HEK293T (cell line): ENCODE measurements at regions not wholly inside any gene's neighbourhood (a gene's known extent, or its start where the extent isn't known, plus 50 kb on each side); places are given as distances from the start of the nearest gene placed in this dataset.

Experiments
- BHLHE40 ChIP-seq: fragments of 450-650 bp; IDR thresholded peaks from 2 replicates; pipeline ENCODE4 v1.6.1; 2016; ENCODE audit warnings: mild to moderate bottlenecking, moderate library complexity, borderline replicate concordance
- CTBP1 ChIP-seq: fragments of 450-650 bp; IDR thresholded peaks from 2 replicates; pipeline ENCODE4 v1.6.1; 2016; ENCODE audit warnings: borderline replicate concordance
- ELF4 ChIP-seq: fragments of 450-650 bp; IDR thresholded peaks from 2 replicates; pipeline ENCODE4 v1.6.1; 2017; ENCODE audit warnings: antibody characterized with exemption
- FOXA1 ChIP-seq: fragments of 450-650 bp; IDR thresholded peaks from 2 replicates; pipeline ENCODE4 v1.6.1; 2016; ENCODE audit warnings: mild to moderate bottlenecking
- FOXK2 ChIP-seq: fragments of 450-650 bp; IDR thresholded peaks from 2 replicates; pipeline ENCODE4 v1.6.1; 2016; ENCODE audit warnings: mild to moderate bottlenecking
- FOXM1 ChIP-seq: fragments of 450-650 bp; IDR thresholded peaks from 2 replicates; pipeline ENCODE4 v1.6.1; 2017; ENCODE audit warnings: mild to moderate bottlenecking, borderline replicate concordance
- HDGF ChIP-seq: fragments of 450-650 bp; IDR thresholded peaks from 2 replicates; pipeline ENCODE4 v1.6.1; 2017; ENCODE audit warnings: antibody characterized with exemption, borderline replicate concordance
- LEF1 ChIP-seq: fragments of 450-650 bp; IDR thresholded peaks from 2 replicates; pipeline ENCODE4 v1.6.1; 2017; ENCODE audit warnings: mild to moderate bottlenecking, borderline replicate concordance
- NFRKB ChIP-seq: fragments of 450-650 bp; IDR thresholded peaks from 2 replicates; pipeline ENCODE4 v1.6.1; 2016; ENCODE audit warnings: mild to moderate bottlenecking, moderate library complexity
- SP1 ChIP-seq: fragments of 450-650 bp; IDR thresholded peaks from 2 replicates; pipeline ENCODE4 v1.6.1; 2017
- SUZ12 ChIP-seq: fragments of 450-650 bp; IDR thresholded peaks from 2 replicates; pipeline ENCODE4 v1.6.1; 2016; ENCODE audit warnings: mild to moderate bottlenecking
- TARDBP ChIP-seq: fragments of 450-650 bp; IDR thresholded peaks from 2 replicates; pipeline ENCODE4 v1.6.1; 2016
- ZNF384 ChIP-seq: fragments of 450-650 bp; IDR thresholded peaks from 2 replicates; pipeline ENCODE4 v1.6.1; 2016
- TF ChIP-seq, protein P1 (sequence below): fragments of 450-650 bp; IDR thresholded peaks from 2 replicates; pipeline ENCODE4 v1.6.1; 2016

DNA sequence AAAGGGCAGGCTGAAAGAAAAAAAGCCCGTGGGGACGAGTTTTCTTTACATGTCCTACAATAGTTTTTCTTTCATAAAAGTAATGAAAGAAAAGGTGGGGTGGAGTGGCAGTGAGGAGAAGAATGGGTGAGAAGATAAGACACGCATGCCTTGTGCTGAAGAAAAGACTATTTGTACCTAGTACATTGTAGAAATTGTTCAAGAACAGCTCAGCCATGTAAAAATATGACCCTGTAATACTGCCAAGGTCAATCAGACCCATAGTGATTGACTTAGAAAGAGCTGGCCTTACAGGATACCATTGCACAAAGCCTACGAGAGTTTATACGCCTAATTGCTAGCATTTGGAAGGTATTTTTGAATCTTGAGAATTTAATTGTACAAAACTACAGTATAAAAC is 126.0 kb upstream of the NRIP1 start:
- TF ChIP-seq BHLHE40 (no peak), FOXA1 (no peak), NFRKB (no peak), FOXM1 (no peak), CTBP1 (no peak), ZNF384 (no peak), SP1 (no peak), SUZ12 (no peak), LEF1 (no peak), FOXK2 (no peak), HDGF (no peak), TARDBP (no peak), ELF4 (no peak)
- TF ChIP-seq, protein P1, sequence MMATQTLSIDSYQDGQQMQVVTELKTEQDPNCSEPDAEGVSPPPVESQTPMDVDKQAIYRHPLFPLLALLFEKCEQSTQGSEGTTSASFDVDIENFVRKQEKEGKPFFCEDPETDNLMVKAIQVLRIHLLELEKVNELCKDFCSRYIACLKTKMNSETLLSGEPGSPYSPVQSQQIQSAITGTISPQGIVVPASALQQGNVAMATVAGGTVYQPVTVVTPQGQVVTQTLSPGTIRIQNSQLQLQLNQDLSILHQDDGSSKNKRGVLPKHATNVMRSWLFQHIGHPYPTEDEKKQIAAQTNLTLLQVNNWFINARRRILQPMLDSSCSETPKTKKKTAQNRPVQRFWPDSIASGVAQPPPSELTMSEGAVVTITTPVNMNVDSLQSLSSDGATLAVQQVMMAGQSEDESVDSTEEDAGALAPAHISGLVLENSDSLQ: no peak
